ENCODE measurements at regions not wholly inside any gene's neighbourhood (a gene's known extent, or its start where the extent isn't known, plus 50 kb on each side); places are given as distances from the start of the nearest gene placed in this dataset.
A peak's percentile ranks its signal among the peaks of the same experiment; 100 is the strongest.

- intact Hi-C loops (cut with DNase I): no loop called here
- H3K4me3 ChIP-seq (ENCODE audit: low read length in 2 of 2): no peak overlapping the region
- H3K27me3 ChIP-seq (ENCODE audit: control insufficient read depth in 1 of 2, insufficient read depth in 2 of 2, low read length in 1 of 2): no peaks in the 10 kb centered on the region
- no peak overlapping the region for H3K27ac ChIP-seq (ENCODE audit: low read depth in 1 of 2, low read length in 2 of 2)
- peaks cover 2 to 8% of the 10 kb centered on the region in 2 donors for H3K4me1 ChIP-seq (ENCODE audit: control insufficient read depth in 1 of 2, insufficient read depth in 2 of 2, low read length in 2 of 2)
- H3K9me3 ChIP-seq (ENCODE audit: control insufficient read depth, low read length): no peaks in the 10 kb centered on the region
- 78 to 80% methylated on average over 13 of the region's 13 CpGs for WGBS, 2 donors
- ATAC-seq (ENCODE audit: low FRiP score) (no peak), DNase-seq (no peak)
- no peaks in the 10 kb centered on the region for H3K36me3 ChIP-seq (ENCODE audit: control insufficient read depth in 1 of 2, insufficient read depth in 2 of 2, low read length in 1 of 2)
These were observed 52.2 kb upstream of the PRL start for GRCh38 chr6:22349051-22349450.

GRCh38 chr6:22349528-22349927 is 52.7 kb upstream of the PRL start:
- no peak overlapping the region for H3K27ac ChIP-seq (ENCODE audit: low read depth in 1 of 2, low read length in 2 of 2)
- no peaks in the 10 kb centered on the region for H3K9me3 ChIP-seq (ENCODE audit: control insufficient read depth, low read length)
- no peaks in the 10 kb centered on the region for H3K27me3 ChIP-seq (ENCODE audit: control insufficient read depth in 1 of 2, insufficient read depth in 2 of 2, low read length in 1 of 2)
- DNase-seq (no peak), ATAC-seq (ENCODE audit: low FRiP score) (no peak)
- H3K4me1 ChIP-seq (ENCODE audit: control insufficient read depth in 1 of 2, insufficient read depth in 2 of 2, low read length in 2 of 2): peaks cover 2 to 8% of the 10 kb centered on the region in 2 donors
- no peaks in the 10 kb centered on the region for H3K36me3 ChIP-seq (ENCODE audit: control insufficient read depth in 1 of 2, insufficient read depth in 2 of 2, low read length in 1 of 2)
- H3K4me3 ChIP-seq (ENCODE audit: low read length in 2 of 2): no peak overlapping the region
- intact Hi-C loops (cut with DNase I): no loop called here

GRCh38 chr6:22350109-22350508 is 53.3 kb upstream of the PRL start:
- Histone ChIP-seq H3K4me3 (ENCODE audit: low read length in 2 of 2) (no peak overlapping the region), H3K27ac (ENCODE audit: low read depth in 1 of 2, low read length in 2 of 2) (no peak overlapping the region), H3K27me3 (ENCODE audit: control insufficient read depth in 1 of 2, insufficient read depth in 2 of 2, low read length in 1 of 2) (no peaks in the 10 kb centered on the region), H3K36me3 (ENCODE audit: control insufficient read depth in 1 of 2, insufficient read depth in 2 of 2, low read length in 1 of 2) (no peaks in the 10 kb centered on the region), H3K9me3 (ENCODE audit: control insufficient read depth, low read length) (no peaks in the 10 kb centered on the region), H3K4me1 (ENCODE audit: control insufficient read depth in 1 of 2, insufficient read depth in 2 of 2, low read length in 2 of 2) (peaks cover 2 to 8% of the 10 kb centered on the region in 2 donors)
- intact Hi-C loops (cut with DNase I): no loop called here
- 9 to 13% methylated on average over 1 of the region's 1 CpG for WGBS, 2 donors
- no peak for DNase-seq
- no peak for ATAC-seq (ENCODE audit: low FRiP score)

- no peaks in the 10 kb centered on the region for H3K9me3 ChIP-seq (ENCODE audit: control insufficient read depth, low read length)
- peaks cover 2 to 8% of the 10 kb centered on the region in 2 donors for H3K4me1 ChIP-seq (ENCODE audit: control insufficient read depth in 1 of 2, insufficient read depth in 2 of 2, low read length in 2 of 2)
- no peaks in the 10 kb centered on the region for H3K36me3 ChIP-seq (ENCODE audit: control insufficient read depth in 1 of 2, insufficient read depth in 2 of 2, low read length in 1 of 2)
- 92 to 93% methylated on average over 2 of the region's 2 CpGs for WGBS, 2 donors
- DNase-seq: no peak
- H3K27me3 ChIP-seq (ENCODE audit: control insufficient read depth in 1 of 2, insufficient read depth in 2 of 2, low read length in 1 of 2): no peaks in the 10 kb centered on the region
- H3K4me3 ChIP-seq (ENCODE audit: low read length in 2 of 2): no peak overlapping the region
- no peak overlapping the region for H3K27ac ChIP-seq (ENCODE audit: low read depth in 1 of 2, low read length in 2 of 2)
- intact Hi-C loops (cut with DNase I): no loop called here
- peak; percentile 48 for ATAC-seq (ENCODE audit: low FRiP score)
These were observed 56.3 kb upstream of the PRL start for GRCh38 chr6:22353101-22353500.

- ATAC-seq (ENCODE audit: low FRiP score): no peak
- H3K27me3 ChIP-seq (ENCODE audit: control insufficient read depth in 1 of 2, insufficient read depth in 2 of 2, low read length in 1 of 2): no peaks in the 10 kb centered on the region
- no peak overlapping the region for H3K4me3 ChIP-seq (ENCODE audit: low read length in 2 of 2)
- WGBS, 2 donors: 86% methylated on average over 27 to 28 of the region's 28 CpGs
- H3K9me3 ChIP-seq (ENCODE audit: control insufficient read depth, low read length): no peaks in the 10 kb centered on the region
- H3K36me3 ChIP-seq (ENCODE audit: control insufficient read depth in 1 of 2, insufficient read depth in 2 of 2, low read length in 1 of 2): no peaks in the 10 kb centered on the region
- no peak for DNase-seq
- H3K4me1 ChIP-seq (ENCODE audit: control insufficient read depth in 1 of 2, insufficient read depth in 2 of 2, low read length in 2 of 2): no peaks in the 10 kb centered on the region
- no peak overlapping the region for H3K27ac ChIP-seq (ENCODE audit: low read depth in 1 of 2, low read length in 2 of 2)
- intact Hi-C loops (cut with DNase I): no loop called here
These were observed 59.6 kb upstream of the PRL start for GRCh38 chr6:22356362-22356940.

- DNase-seq (no peak), ATAC-seq (ENCODE audit: low FRiP score) (no peak)
- H3K9me3 ChIP-seq (ENCODE audit: control insufficient read depth, low read length): peaks cover 3% of the 10 kb centered on the region
- H3K27me3 ChIP-seq (ENCODE audit: control insufficient read depth in 1 of 2, insufficient read depth in 2 of 2, low read length in 1 of 2): no peaks in the 10 kb centered on the region
- H3K4me3 ChIP-seq (ENCODE audit: low read length in 2 of 2): no peak overlapping the region
- no peak overlapping the region for H3K27ac ChIP-seq (ENCODE audit: low read depth in 1 of 2, low read length in 2 of 2)
- H3K4me1 ChIP-seq (ENCODE audit: control insufficient read depth in 1 of 2, insufficient read depth in 2 of 2, low read length in 2 of 2): no peaks in the 10 kb centered on the region
- intact Hi-C loops (cut with DNase I): no loop called here
- H3K36me3 ChIP-seq (ENCODE audit: control insufficient read depth in 1 of 2, insufficient read depth in 2 of 2, low read length in 1 of 2): no peaks in the 10 kb centered on the region
These were observed 60.9 kb upstream of the PRL start for GRCh38 chr6:22357724-22358189.

- DNase-seq: no peak
- peaks cover 3% of the 10 kb centered on the region for H3K9me3 ChIP-seq (ENCODE audit: control insufficient read depth, low read length)
- WGBS, 2 donors: 25 to 26% methylated on average over 5 of the region's 5 CpGs
- no peaks in the 10 kb centered on the region for H3K27me3 ChIP-seq (ENCODE audit: control insufficient read depth in 1 of 2, insufficient read depth in 2 of 2, low read length in 1 of 2)
- H3K4me3 ChIP-seq (ENCODE audit: low read length in 2 of 2): no peak overlapping the region
- no peak overlapping the region for H3K27ac ChIP-seq (ENCODE audit: low read depth in 1 of 2, low read length in 2 of 2)
- peaks cover 2 to 9% of the 10 kb centered on the region in 2 donors for H3K4me1 ChIP-seq (ENCODE audit: control insufficient read depth in 1 of 2, insufficient read depth in 2 of 2, low read length in 2 of 2)
- intact Hi-C loops (cut with DNase I): no loop called here
- ATAC-seq (ENCODE audit: low FRiP score): no peak
- no peaks in the 10 kb centered on the region for H3K36me3 ChIP-seq (ENCODE audit: control insufficient read depth in 1 of 2, insufficient read depth in 2 of 2, low read length in 1 of 2)
These were observed 64.7 kb upstream of the PRL start for GRCh38 chr6:22361576-22361975.

- no peak for DNase-seq
- 54 to 72% methylated on average over 3 of the region's 3 CpGs for WGBS, 2 donors
- peaks cover 3% of the 10 kb centered on the region for H3K9me3 ChIP-seq (ENCODE audit: control insufficient read depth, low read length)
- H3K27ac ChIP-seq (ENCODE audit: low read depth in 1 of 2, low read length in 2 of 2): no peak overlapping the region
- H3K36me3 ChIP-seq (ENCODE audit: control insufficient read depth in 1 of 2, insufficient read depth in 2 of 2, low read length in 1 of 2): no peaks in the 10 kb centered on the region
- no peak for ATAC-seq (ENCODE audit: low FRiP score)
- intact Hi-C loops (cut with DNase I): no loop called here
- H3K27me3 ChIP-seq (ENCODE audit: control insufficient read depth in 1 of 2, insufficient read depth in 2 of 2, low read length in 1 of 2): no peaks in the 10 kb centered on the region
- H3K4me1 ChIP-seq (ENCODE audit: control insufficient read depth in 1 of 2, insufficient read depth in 2 of 2, low read length in 2 of 2): peaks cover 4 to 9% of the 10 kb centered on the region in 2 donors
- no peak overlapping the region for H3K4me3 ChIP-seq (ENCODE audit: low read length in 2 of 2)
These were observed 65.5 kb upstream of the PRL start for GRCh38 chr6:22362361-22362760.

GRCh38 chr6:22363166-22363713 is 66.4 kb upstream of the PRL start:
- no peak overlapping the region for H3K4me3 ChIP-seq (ENCODE audit: low read length in 2 of 2)
- H3K27ac ChIP-seq (ENCODE audit: low read depth in 1 of 2, low read length in 2 of 2): peak overlapping the region in 1 of 2 donors; percentile 48
- 45 to 72% methylated on average over 1 of the region's 1 CpG for WGBS, 2 donors
- DNase-seq (no peak), ATAC-seq (ENCODE audit: low FRiP score) (no peak)
- intact Hi-C loops (cut with DNase I): no loop called here
- H3K36me3 ChIP-seq (ENCODE audit: control insufficient read depth in 1 of 2, insufficient read depth in 2 of 2, low read length in 1 of 2): no peaks in the 10 kb centered on the region
- no peaks in the 10 kb centered on the region for H3K27me3 ChIP-seq (ENCODE audit: control insufficient read depth in 1 of 2, insufficient read depth in 2 of 2, low read length in 1 of 2)
- H3K9me3 ChIP-seq (ENCODE audit: control insufficient read depth, low read length): peaks cover 3% of the 10 kb centered on the region
- peaks cover 4 to 9% of the 10 kb centered on the region in 2 donors for H3K4me1 ChIP-seq (ENCODE audit: control insufficient read depth in 1 of 2, insufficient read depth in 2 of 2, low read length in 2 of 2)
